Osteoblast (primary cell): ENCODE measurements at regions not wholly inside any gene's neighbourhood (a gene's known extent, or its start where the extent isn't known, plus 50 kb on each side); places are given as distances from the start of the nearest gene placed in this dataset.

ENCODE experiments used
- DNase-seq: peaks from one replicate; pipeline ENCODE4 v3.0.0; 2011; ENCODE audit warnings: low spot score, mixed read lengths; ENCODE audit not compliant: insufficient read length; ENCODE audit errors: missing footprints
- H2AFZ ChIP-seq: 2 replicates; pipeline ENCODE4 v1.6.0; 2011; ENCODE audit warnings: mild to moderate bottlenecking, low read length
- H3K27ac ChIP-seq: 2 replicates; pipeline ENCODE4 v1.5.1; 2011; ENCODE audit warnings: mild to moderate bottlenecking, low read depth, low read length, moderate library complexity
- H3K27me3 ChIP-seq: 2 replicates; pipeline ENCODE4 v1.6.0; 2012; ENCODE audit warnings: mild to moderate bottlenecking, control low read depth, inconsistent platforms, low read length, moderate library complexity; ENCODE audit not compliant: insufficient read depth
- H3K36me3 ChIP-seq: 2 replicates; pipeline ENCODE4 v1.5.1; 2011; ENCODE audit warnings: mild to moderate bottlenecking, low read length, control low read depth, moderate library complexity; ENCODE audit not compliant: insufficient read depth
- H3K4me1 ChIP-seq: 2 replicates; pipeline ENCODE4 v1.5.1; 2011; ENCODE audit warnings: mild to moderate bottlenecking, low read length, control low read depth, moderate library complexity; ENCODE audit not compliant: insufficient read depth
- H3K4me2 ChIP-seq: 2 replicates; pipeline ENCODE4 v1.6.0; 2011; ENCODE audit warnings: mild to moderate bottlenecking, low read length; ENCODE audit not compliant: insufficient read depth
- H3K4me3 ChIP-seq: fragments of 200-600 bp; sonication (generic); 3 replicates; pipeline ENCODE4 v1.5.1; 2012; ENCODE audit warnings: mild to moderate bottlenecking, low read length, inconsistent platforms; ENCODE audit not compliant: insufficient read depth
- H3K79me2 ChIP-seq: 2 replicates; pipeline ENCODE4 v1.6.0; 2012; ENCODE audit warnings: mild to moderate bottlenecking, low read length, control low read depth, inconsistent platforms; ENCODE audit not compliant: insufficient read depth
- H3K9me3 ChIP-seq: 2 replicates; pipeline ENCODE4 v1.5.1; 2011; ENCODE audit warnings: low read depth, low read length, control low read depth
- H4K20me1 ChIP-seq: 2 replicates; pipeline ENCODE4 v1.6.0; 2012; ENCODE audit warnings: mild to moderate bottlenecking, low read length, control low read depth; ENCODE audit not compliant: insufficient read depth
- TF ChIP-seq, protein P1 (sequence below): IDR thresholded peaks from 2 replicates; pipeline ENCODE4 v1.5.1; 2011; ENCODE audit warnings: mild to moderate bottlenecking, low read depth, low read length, moderate library complexity; ENCODE audit errors: extremely low read depth

DNA sequence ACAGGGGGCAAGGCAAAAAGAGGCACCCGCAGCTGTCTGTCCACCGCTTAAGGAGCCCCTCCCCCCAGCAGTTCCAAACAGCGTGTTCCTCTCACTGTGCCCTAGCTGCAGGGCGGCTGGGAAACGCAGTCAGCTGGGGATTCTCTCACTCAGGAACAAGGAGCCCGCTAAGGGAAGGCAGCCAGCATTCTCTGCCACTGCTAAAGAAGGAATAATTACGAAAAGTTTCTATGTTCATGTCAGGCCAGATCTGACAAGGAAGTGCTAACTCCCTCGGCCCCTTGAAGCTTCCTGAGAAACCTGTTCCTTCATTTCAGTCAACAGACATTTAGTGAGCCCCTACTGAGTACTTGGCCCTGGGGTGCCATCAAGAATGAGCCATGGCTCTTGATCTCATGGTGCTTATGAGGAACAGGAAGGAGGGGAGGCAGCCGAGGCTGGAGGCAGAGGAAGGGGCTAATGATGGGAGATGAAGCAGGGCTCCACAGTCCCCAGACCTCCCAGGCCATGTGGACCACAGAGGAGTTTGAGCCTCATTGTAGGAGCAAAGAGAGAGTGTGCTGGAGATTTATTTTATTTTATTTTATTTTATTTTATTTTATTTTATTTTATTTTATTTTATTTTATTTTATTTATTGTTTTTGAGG lies 101.7 kb upstream of the PMEPA1 start:
- H4K20me1 ChIP-seq = no peaks in the 10 kb centered on the region
- no peaks in the 10 kb centered on the region for H3K9me3 ChIP-seq
- H3K4me1 ChIP-seq = no peaks in the 10 kb centered on the region
- TF ChIP-seq, protein P1, sequence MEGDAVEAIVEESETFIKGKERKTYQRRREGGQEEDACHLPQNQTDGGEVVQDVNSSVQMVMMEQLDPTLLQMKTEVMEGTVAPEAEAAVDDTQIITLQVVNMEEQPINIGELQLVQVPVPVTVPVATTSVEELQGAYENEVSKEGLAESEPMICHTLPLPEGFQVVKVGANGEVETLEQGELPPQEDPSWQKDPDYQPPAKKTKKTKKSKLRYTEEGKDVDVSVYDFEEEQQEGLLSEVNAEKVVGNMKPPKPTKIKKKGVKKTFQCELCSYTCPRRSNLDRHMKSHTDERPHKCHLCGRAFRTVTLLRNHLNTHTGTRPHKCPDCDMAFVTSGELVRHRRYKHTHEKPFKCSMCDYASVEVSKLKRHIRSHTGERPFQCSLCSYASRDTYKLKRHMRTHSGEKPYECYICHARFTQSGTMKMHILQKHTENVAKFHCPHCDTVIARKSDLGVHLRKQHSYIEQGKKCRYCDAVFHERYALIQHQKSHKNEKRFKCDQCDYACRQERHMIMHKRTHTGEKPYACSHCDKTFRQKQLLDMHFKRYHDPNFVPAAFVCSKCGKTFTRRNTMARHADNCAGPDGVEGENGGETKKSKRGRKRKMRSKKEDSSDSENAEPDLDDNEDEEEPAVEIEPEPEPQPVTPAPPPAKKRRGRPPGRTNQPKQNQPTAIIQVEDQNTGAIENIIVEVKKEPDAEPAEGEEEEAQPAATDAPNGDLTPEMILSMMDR = no peak
- no peaks in the 10 kb centered on the region for H3K79me2 ChIP-seq
- H3K36me3 ChIP-seq = no peaks in the 10 kb centered on the region
- H3K27ac ChIP-seq = no peak overlapping the region
- no peak overlapping the region for H3K4me3 ChIP-seq
- no peak overlapping the region for H3K4me2 ChIP-seq
- no peak overlapping the region for H2AFZ ChIP-seq
- H3K27me3 ChIP-seq = peaks cover 4% of the 10 kb centered on the region
- DNase-seq = peak; percentile 62

DNA sequence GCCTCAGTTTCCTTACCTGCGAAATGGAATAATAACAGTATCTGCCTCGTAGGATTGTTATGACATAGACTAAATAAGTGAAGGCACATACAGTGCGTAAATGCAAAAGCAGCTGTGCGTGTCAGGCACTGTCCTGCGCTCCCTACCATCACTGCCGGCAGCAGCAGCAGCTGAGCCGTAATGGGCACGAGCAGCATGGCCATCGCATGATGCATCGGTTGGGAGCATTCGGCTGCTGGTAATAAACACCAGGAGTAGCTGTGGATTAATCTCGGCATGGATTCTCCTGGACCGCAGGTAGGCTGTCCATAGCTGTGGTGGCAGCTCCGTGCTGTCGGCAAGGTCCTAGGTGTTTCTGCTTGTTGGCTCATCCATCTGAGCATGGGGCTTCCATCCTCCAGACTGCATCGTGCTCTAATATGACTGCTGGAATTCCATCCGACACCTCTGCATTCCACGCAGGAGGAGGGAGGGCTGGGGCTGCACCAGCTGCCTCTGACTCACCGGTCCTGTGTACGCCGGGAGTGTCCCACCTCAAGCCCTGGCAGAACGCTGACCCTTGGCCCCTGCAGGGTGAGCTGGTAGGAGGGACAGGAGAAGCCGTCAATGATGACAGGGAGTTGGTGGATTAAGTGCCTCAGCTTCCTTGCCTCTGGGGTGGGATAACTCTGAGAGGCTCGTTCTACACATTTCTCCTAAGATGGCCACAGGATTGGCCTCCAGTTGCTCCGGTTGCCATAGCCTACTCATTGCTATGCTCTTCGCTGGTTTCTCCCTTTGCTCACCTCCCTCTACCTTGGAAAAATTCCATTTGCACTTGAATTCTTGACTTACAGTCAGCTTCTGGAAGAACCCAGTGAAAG lies 100.9 kb upstream of the PMEPA1 start:
- no peaks in the 10 kb centered on the region for H3K36me3 ChIP-seq
- H3K79me2 ChIP-seq = no peaks in the 10 kb centered on the region
- no peak overlapping the region for H3K4me2 ChIP-seq
- H3K4me1 ChIP-seq = no peaks in the 10 kb centered on the region
- TF ChIP-seq, protein P1 = no peak
- DNase-seq = peak; percentile 45
- no peak overlapping the region for H3K4me3 ChIP-seq
- no peaks in the 10 kb centered on the region for H3K9me3 ChIP-seq
- H4K20me1 ChIP-seq = no peaks in the 10 kb centered on the region
- H3K27ac ChIP-seq = no peak overlapping the region
- H3K27me3 ChIP-seq = peaks cover 4% of the 10 kb centered on the region
- H2AFZ ChIP-seq = no peak overlapping the region

DNA sequence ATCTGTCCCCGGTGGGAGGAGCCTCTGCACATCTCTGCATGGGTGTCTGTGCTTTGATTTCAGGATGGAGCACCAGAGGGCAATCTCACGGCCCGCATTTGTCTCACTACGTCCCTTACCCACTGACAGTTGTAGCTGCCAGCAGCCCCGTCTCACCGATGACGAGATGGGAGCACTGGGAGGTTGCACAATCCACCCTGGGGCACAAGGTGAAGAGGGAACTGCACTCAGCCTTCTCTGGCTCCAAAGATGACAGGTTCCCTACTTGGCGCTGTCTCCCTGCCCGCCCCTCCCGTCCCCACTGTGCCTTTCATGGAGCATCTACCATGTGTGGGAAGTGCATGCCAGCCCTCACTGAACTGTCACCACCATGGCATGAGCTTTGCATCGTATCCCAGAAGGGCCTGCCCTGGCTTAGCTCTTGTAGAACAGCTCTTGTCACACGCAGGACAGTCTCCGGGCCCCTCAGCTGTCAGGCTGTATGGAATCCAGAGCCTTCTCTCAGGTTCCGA lies 99.9 kb upstream of the PMEPA1 start:
- H3K4me2 ChIP-seq = no peak overlapping the region
- H3K4me1 ChIP-seq = no peaks in the 10 kb centered on the region
- TF ChIP-seq, protein P1 = no peak
- H3K9me3 ChIP-seq = no peaks in the 10 kb centered on the region
- no peaks in the 10 kb centered on the region for H3K36me3 ChIP-seq
- H3K4me3 ChIP-seq = no peak overlapping the region
- H3K27ac ChIP-seq = no peak overlapping the region
- no peak for DNase-seq
- no peak overlapping the region for H2AFZ ChIP-seq
- H3K79me2 ChIP-seq = no peaks in the 10 kb centered on the region
- no peaks in the 10 kb centered on the region for H4K20me1 ChIP-seq
- H3K27me3 ChIP-seq = peaks cover 4% of the 10 kb centered on the region

DNA sequence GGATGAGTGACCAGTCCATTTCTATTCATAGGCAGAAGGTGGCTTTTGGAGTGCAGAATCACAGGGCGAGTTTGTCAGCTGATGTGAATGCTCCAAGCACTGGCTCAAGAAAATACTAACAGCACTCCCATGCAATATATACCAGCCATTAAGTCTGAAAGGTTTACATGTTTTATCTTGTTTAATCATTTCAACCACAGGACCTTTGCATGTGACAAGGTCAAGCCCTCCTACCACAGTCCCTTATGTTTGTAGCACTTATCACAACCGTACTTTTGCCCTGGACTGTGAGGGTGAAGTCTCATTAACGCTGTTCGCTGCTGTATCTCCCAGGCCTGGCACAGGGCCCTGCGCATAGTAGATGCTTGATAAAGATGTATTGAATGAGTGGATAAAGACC lies 99.3 kb upstream of the PMEPA1 start:
- Histone ChIP-seq H3K9me3 (no peaks in the 10 kb centered on the region), H3K4me2 (no peak overlapping the region), H3K4me3 (no peak overlapping the region), H3K27ac (no peak overlapping the region), H3K4me1 (no peaks in the 10 kb centered on the region), H3K36me3 (no peaks in the 10 kb centered on the region), H3K27me3 (peaks cover 8% of the 10 kb centered on the region), H2AFZ (no peak overlapping the region), H4K20me1 (no peaks in the 10 kb centered on the region), H3K79me2 (no peaks in the 10 kb centered on the region)
- DNase-seq = no peak
- TF ChIP-seq, protein P1 = no peak
